Kidney (tissue), 13 donors: ENCODE measurements at regions not wholly inside any gene's neighbourhood (a gene's known extent, or its start where the extent isn't known, plus 50 kb on each side); places are given as distances from the start of the nearest gene placed in this dataset.
"Not testable (repeated sequence)": the region's sequence is repeated elsewhere in the genome, so short reads cannot be mapped to it uniquely, and the experiment has no call there.

Experiments used
- DNase-seq, 5 donors: peaks; one replicate each; pipeline ENCODE4 v3.0.0-alpha.2; 2013 to 2020
- FAIRE-seq: peaks from 2 replicates; lab custom pipeline; 2012; peaks lifted over from hg19 to GRCh38; lab: Jason Lieb, UNC
- H3K27ac ChIP-seq, 2 donors: one replicate each; pipeline ENCODE4 v1.7.0; 2013; ENCODE audit warnings: low read depth in 2 of 2, low read length in 2 of 2, inconsistent platforms in 1 of 2
- H3K27me3 ChIP-seq: one replicate; pipeline ENCODE4 v1.7.1; 2013; ENCODE audit warnings: low read length, inconsistent platforms; ENCODE audit not compliant: control insufficient read depth, insufficient read depth
- H3K36me3 ChIP-seq, 3 donors: one replicate each; pipeline versions ENCODE4 v1.7.0 to v1.7.1; 2013; ENCODE audit warnings: low read length in 3 of 3, control low read depth in 1 of 3, inconsistent platforms in 1 of 3; ENCODE audit not compliant: insufficient read depth in 3 of 3, control insufficient read depth in 2 of 3
- H3K4me1 ChIP-seq, 3 donors: one replicate each; pipeline versions ENCODE4 v1.7.0 to v1.7.1; 2013; ENCODE audit warnings: low read length in 3 of 3, inconsistent platforms in 1 of 3, low read depth in 1 of 3; ENCODE audit not compliant: control insufficient read depth in 2 of 3, insufficient read depth in 2 of 3
- H3K4me3 ChIP-seq, 3 donors: one replicate each; pipeline versions ENCODE4 v1.7.0 to v1.8.1; 2013; ENCODE audit warnings: low read length in 3 of 3, control low read depth in 1 of 3, inconsistent platforms in 1 of 3
- H3K9ac ChIP-seq, 3 donors: one replicate each; pipeline versions ENCODE4 v1.7.0 to v1.7.1; 2013; ENCODE audit warnings: low read length in 3 of 3, control low read depth in 1 of 3, inconsistent platforms in 1 of 3
- H3K9me3 ChIP-seq, 3 donors: one replicate each; pipeline versions ENCODE4 v1.7.0 to v1.7.1; 2013; ENCODE audit warnings: low read length in 3 of 3, control low read depth in 1 of 3, inconsistent platforms in 1 of 3; ENCODE audit not compliant: control insufficient read depth in 2 of 3, insufficient read depth in 1 of 3
- CTCF ChIP-seq: IDR thresholded peaks from 3 replicates; pipeline ENCODE4 v1.5.1; 2012; ENCODE audit warnings: mild to moderate bottlenecking, moderate library complexity, borderline replicate concordance; ENCODE audit not compliant: insufficient read depth; ENCODE audit errors: extremely low read depth
- intact Hi-C: fragments of 100-400 bp; cut with DNase I; formaldehyde crosslinking; loops from one replicate; pipeline ENCODE4 v1.11.1; 2022
- donor health status: control.
- donor health status: control.
- donor health status: control.
- donor health status: control.
- donor health status: control.
- donor health status: DM: yes; HTN: yes; CAD: no.
- donor health status: Normal renal cell carcinoma (clear cell type).

GRCh38 chr7:42567051-42567450, 330.0 kb upstream of the GLI3 start:
- no peak overlapping the region for H3K27ac ChIP-seq
- FAIRE-seq (no peak), DNase-seq (no peak)
- no peaks in the 10 kb centered on the region for H3K27me3 ChIP-seq
- no peak for TF ChIP-seq CTCF
- H3K9me3 ChIP-seq: peaks cover 0 to 3% (median 2%) of the 10 kb centered on the region in 3 donors
- H3K4me3 ChIP-seq: no peak overlapping the region
- no peak overlapping the region for H3K9ac ChIP-seq
- intact Hi-C loops: no loop called here
- H3K4me1 ChIP-seq: no peaks in the 10 kb centered on the region
- H3K36me3 ChIP-seq: no peaks in the 10 kb centered on the region

DNA sequence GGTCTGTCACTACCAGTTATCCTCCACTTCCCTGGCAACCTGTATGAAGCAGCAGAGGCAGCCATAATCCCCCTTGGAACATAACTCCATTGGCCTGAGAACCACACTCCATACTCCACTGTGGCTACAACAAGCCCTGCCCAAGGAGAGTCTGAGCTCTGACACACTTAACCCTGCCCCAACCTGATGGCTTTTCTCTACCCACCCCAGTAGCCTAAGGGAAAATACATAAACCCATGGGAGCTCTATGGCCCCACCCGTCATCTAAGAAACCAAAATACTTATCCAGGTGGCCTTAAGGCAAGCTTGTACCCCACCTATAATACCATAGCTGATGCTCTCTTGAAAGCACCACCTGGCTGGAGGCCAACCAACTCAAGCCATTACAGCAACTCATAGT, 324.8 kb upstream of the GLI3 start:
- no peaks in the 10 kb centered on the region for H3K4me1 ChIP-seq
- H3K4me3 ChIP-seq: no peak overlapping the region
- no peak overlapping the region for H3K27ac ChIP-seq
- H3K9me3 ChIP-seq: peaks cover 0 to 6% (median 2%) of the 10 kb centered on the region in 3 donors
- TF ChIP-seq CTCF: no peak
- FAIRE-seq (no peak), DNase-seq (no peak)
- no peaks in the 10 kb centered on the region for H3K27me3 ChIP-seq
- intact Hi-C loops: no loop called here
- H3K9ac ChIP-seq: no peak overlapping the region
- H3K36me3 ChIP-seq: no peaks in the 10 kb centered on the region

DNA sequence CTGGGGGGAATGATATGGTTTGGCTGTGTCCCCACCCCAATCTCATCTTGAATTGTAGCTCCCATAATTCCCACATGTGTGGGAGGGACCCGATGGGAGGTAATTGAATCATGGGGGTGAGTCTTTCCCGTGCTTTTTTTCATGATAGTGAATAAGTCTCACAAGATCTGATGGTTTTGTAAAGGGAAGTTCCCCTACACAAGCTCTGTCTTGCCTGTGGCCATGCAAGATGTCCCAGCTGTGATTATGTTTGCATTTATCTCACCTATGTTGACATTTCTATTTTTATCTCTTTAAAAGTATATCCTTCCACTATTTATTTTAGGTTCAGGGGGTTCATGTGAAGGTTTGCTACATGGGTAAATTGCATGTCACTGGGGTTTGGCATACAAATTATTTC, 323.9 kb upstream of the GLI3 start:
- FAIRE-seq: no peak
- Histone ChIP-seq H3K4me1 (no peaks in the 10 kb centered on the region), H3K27me3 (no peaks in the 10 kb centered on the region), H3K9me3 (peaks cover 0 to 10% (median 2%) of the 10 kb centered on the region in 3 donors), H3K36me3 (no peaks in the 10 kb centered on the region), H3K9ac (no peak overlapping the region), H3K4me3 (no peak overlapping the region), H3K27ac (no peak overlapping the region)
- TF ChIP-seq CTCF: no peak
- intact Hi-C loops: no loop called here
- no peak for DNase-seq

GRCh38 chr7:42554932-42555331, 317.9 kb upstream of the GLI3 start:
- H3K36me3 ChIP-seq, DNase-seq, H3K27ac ChIP-seq, H3K9ac ChIP-seq, H3K4me3 ChIP-seq, FAIRE-seq, H3K4me1 ChIP-seq, H3K27me3 ChIP-seq, intact Hi-C loops: not testable (repeated sequence)
- H3K9me3 ChIP-seq: peaks cover 0 to 21% (median 10%) of the 10 kb centered on the region in 3 donors
